Astrocyte (in vitro differentiated cells and primary cell): ENCODE measurements at regions not wholly inside any gene's neighbourhood (a gene's known extent, or its start where the extent isn't known, plus 50 kb on each side); places are given as distances from the start of the nearest gene placed in this dataset.

Experiments
- CTCF ChIP-seq: IDR thresholded peaks from 2 replicates; pipeline ENCODE4 v1.5.1; 2011; ENCODE audit warnings: low read depth, mild to moderate bottlenecking, inconsistent platforms, low read length, moderate library complexity; ENCODE audit not compliant: insufficient read depth
- EZH2 ChIP-seq: IDR thresholded peaks from 2 replicates; pipeline ENCODE4 v1.6.1; 2012; ENCODE audit warnings: mild to moderate bottlenecking, low read length, inconsistent platforms; ENCODE audit not compliant: insufficient read depth

- TF ChIP-seq CTCF = no peak
- no peak for TF ChIP-seq EZH2
Observed at GRCh38 chr10:2978574-2979273, 88.6 kb upstream of the PFKP start.
